ENCODE measurements at regions not wholly inside any gene's neighbourhood (a gene's known extent, or its start where the extent isn't known, plus 50 kb on each side); places are given as distances from the start of the nearest gene placed in this dataset.
"Not testable (repeated sequence)": the region's sequence is repeated elsewhere in the genome, so short reads cannot be mapped to it uniquely, and the experiment has no call there.

- DNase-seq (ENCODE audit: low spot score): no peak
These were observed 149.2 kb downstream of the MIAT start for GRCh38 chr22:26806445-26807175.

GRCh38 chr22:26811647-26811992 lies 154.2 kb downstream of the MIAT start:
- no peak for DNase-seq (ENCODE audit: low spot score)

GRCh38 chr22:26812731-26813130 lies 155.3 kb downstream of the MIAT start:
- no peak for DNase-seq (ENCODE audit: low spot score)

GRCh38 chr22:26816726-26817125 lies 159.3 kb downstream of the MIAT start:
- no peak for DNase-seq (ENCODE audit: low spot score)

- DNase-seq (ENCODE audit: low spot score): no peak
These were observed 160.5 kb downstream of the MIAT start for GRCh38 chr22:26817926-26818325.

- no peak for DNase-seq (ENCODE audit: low spot score)
These were observed 164.5 kb downstream of the MIAT start for GRCh38 chr22:26821854-26822253.

GRCh38 chr22:26822313-26822712 lies 164.9 kb downstream of the MIAT start:
- DNase-seq (ENCODE audit: low spot score): no peak

GRCh38 chr22:26823966-26824365 lies 166.6 kb downstream of the MIAT start:
- no peak for DNase-seq (ENCODE audit: low spot score)

GRCh38 chr22:26825960-26826935 lies 168.9 kb downstream of the MIAT start:
- DNase-seq (ENCODE audit: low spot score): no peak

GRCh38 chr22:26827611-26828010 lies 170.2 kb downstream of the MIAT start:
- no peak for DNase-seq (ENCODE audit: low spot score)

GRCh38 chr22:26828311-26828710 lies 170.9 kb downstream of the MIAT start:
- no peak for DNase-seq (ENCODE audit: low spot score)

- no peak for DNase-seq (ENCODE audit: low spot score)
These were observed 173.4 kb downstream of the MIAT start for GRCh38 chr22:26830837-26831236.

GRCh38 chr22:26835023-26835422 lies 177.6 kb downstream of the MIAT start:
- no peak for DNase-seq (ENCODE audit: low spot score)

- peak; percentile 51 for DNase-seq (ENCODE audit: low spot score)
These were observed 178.6 kb downstream of the MIAT start for GRCh38 chr22:26835929-26836528.

- no peak for DNase-seq (ENCODE audit: low spot score)
These were observed 180.5 kb downstream of the MIAT start for GRCh38 chr22:26837784-26838470.

- no peak for DNase-seq (ENCODE audit: low spot score)
These were observed 181.1 kb downstream of the MIAT start for GRCh38 chr22:26838471-26838825.

GRCh38 chr22:26839216-26839615 lies 181.8 kb downstream of the MIAT start:
- no peak for DNase-seq (ENCODE audit: low spot score)

- DNase-seq (ENCODE audit: low spot score): not testable (repeated sequence)
These were observed 183.4 kb downstream of the MIAT start for GRCh38 chr22:26840770-26841169.

GRCh38 chr22:26842103-26842502 lies 184.7 kb downstream of the MIAT start:
- no peak for DNase-seq (ENCODE audit: low spot score)

GRCh38 chr22:26845021-26845743 lies 187.8 kb downstream of the MIAT start:
- no peak for DNase-seq (ENCODE audit: low spot score)

- DNase-seq (ENCODE audit: low spot score): no peak
These were observed 188.7 kb downstream of the MIAT start for GRCh38 chr22:26846076-26846475.

GRCh38 chr22:26846645-26847044 lies 189.3 kb downstream of the MIAT start:
- no peak for DNase-seq (ENCODE audit: low spot score)

All from hematopoietic multipotent progenitor cell treated with erythropoietin and hydrocortisone succinate and interleukin-3 and kit ligand, for 15 days (in vitro differentiated cells).